ENCODE measurements at regions not wholly inside any gene's neighbourhood (a gene's known extent, or its start where the extent isn't known, plus 50 kb on each side); places are given as distances from the start of the nearest gene placed in this dataset.

- TF ChIP-seq, protein P1, sequence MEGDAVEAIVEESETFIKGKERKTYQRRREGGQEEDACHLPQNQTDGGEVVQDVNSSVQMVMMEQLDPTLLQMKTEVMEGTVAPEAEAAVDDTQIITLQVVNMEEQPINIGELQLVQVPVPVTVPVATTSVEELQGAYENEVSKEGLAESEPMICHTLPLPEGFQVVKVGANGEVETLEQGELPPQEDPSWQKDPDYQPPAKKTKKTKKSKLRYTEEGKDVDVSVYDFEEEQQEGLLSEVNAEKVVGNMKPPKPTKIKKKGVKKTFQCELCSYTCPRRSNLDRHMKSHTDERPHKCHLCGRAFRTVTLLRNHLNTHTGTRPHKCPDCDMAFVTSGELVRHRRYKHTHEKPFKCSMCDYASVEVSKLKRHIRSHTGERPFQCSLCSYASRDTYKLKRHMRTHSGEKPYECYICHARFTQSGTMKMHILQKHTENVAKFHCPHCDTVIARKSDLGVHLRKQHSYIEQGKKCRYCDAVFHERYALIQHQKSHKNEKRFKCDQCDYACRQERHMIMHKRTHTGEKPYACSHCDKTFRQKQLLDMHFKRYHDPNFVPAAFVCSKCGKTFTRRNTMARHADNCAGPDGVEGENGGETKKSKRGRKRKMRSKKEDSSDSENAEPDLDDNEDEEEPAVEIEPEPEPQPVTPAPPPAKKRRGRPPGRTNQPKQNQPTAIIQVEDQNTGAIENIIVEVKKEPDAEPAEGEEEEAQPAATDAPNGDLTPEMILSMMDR (optimal IDR thresholded peaks at IDR 0.05 in 1 of 3, IDR thresholded peaks at IDR 0.05 in 1 of 3, conservative IDR thresholded peaks at IDR 0.05 in 1 of 3; ENCODE audit: extremely low read depth in 1 of 3, insufficient read depth in 2 of 3, low read length in 3 of 3) = no peak
- no peak for TF ChIP-seq EZH2 (IDR thresholded peaks at IDR 0.05; ENCODE audit: low read length)
Measured at GRCh38 chr6:12548526-12548925, 168.0 kb upstream of the PHACTR1 start.
